ENCODE measurements at regions not wholly inside any gene's neighbourhood (a gene's known extent, or its start where the extent isn't known, plus 50 kb on each side); places are given as distances from the start of the nearest gene placed in this dataset.

DNA sequence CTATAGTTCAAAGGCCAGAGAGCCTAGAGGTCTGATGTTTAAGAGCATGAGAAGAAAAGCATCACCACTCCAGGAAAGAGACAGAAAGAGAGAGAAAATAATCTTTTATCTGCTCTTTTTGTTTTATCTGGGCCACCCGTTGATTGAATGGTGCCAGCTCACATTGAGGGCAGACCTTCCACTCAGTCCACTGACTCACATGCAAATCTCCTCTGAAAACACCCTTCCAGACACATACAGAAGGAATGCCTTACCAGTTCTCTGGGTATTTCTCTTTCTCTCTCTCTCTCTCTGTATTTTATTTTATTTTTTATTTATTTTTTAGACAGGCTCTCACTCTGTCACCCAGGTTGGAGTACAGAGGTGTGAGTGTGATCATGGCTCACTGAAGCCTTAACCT is 252.5 kb downstream of the DTHD1 start:
- Histone ChIP-seq H3K9me3 (ENCODE audit: low read depth) (no peaks in the 10 kb centered on the region), H3K27me3 (no peaks in the 10 kb centered on the region), H3K27ac (no peak overlapping the region), H3K4me3 (no peak overlapping the region), H3K4me1 (ENCODE audit: low read depth) (no peaks in the 10 kb centered on the region), H3K36me3 (no peaks in the 10 kb centered on the region)
- DNase-seq (ENCODE audit: low read depth in 1 of 2, low spot score in 1 of 2) = no peak
- TF ChIP-seq, protein P1, sequence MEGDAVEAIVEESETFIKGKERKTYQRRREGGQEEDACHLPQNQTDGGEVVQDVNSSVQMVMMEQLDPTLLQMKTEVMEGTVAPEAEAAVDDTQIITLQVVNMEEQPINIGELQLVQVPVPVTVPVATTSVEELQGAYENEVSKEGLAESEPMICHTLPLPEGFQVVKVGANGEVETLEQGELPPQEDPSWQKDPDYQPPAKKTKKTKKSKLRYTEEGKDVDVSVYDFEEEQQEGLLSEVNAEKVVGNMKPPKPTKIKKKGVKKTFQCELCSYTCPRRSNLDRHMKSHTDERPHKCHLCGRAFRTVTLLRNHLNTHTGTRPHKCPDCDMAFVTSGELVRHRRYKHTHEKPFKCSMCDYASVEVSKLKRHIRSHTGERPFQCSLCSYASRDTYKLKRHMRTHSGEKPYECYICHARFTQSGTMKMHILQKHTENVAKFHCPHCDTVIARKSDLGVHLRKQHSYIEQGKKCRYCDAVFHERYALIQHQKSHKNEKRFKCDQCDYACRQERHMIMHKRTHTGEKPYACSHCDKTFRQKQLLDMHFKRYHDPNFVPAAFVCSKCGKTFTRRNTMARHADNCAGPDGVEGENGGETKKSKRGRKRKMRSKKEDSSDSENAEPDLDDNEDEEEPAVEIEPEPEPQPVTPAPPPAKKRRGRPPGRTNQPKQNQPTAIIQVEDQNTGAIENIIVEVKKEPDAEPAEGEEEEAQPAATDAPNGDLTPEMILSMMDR (IDR thresholded peaks at IDR 0.05; ENCODE audit: low read depth, low read length) = no peak

DNA sequence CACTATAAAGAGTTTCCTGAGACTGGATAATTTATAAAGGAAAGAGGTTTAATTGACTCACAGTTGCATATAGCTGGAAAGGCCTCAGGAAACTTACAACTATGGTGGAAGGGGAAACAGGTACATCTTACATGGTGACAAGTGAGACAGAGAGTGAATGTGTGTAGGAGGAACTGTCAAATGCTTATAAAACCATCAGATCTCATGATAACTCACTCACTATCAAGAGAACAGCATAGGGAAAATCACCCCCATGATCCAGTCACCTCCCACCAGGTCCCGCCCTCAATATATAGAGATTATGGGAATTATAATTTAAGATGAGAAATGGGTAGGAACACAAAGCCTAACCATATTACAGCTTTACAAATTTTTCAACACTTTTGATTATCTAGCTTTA is 266.0 kb downstream of the DTHD1 start:
- Histone ChIP-seq H3K9me3 (ENCODE audit: low read depth) (no peaks in the 10 kb centered on the region), H3K4me1 (ENCODE audit: low read depth) (no peaks in the 10 kb centered on the region), H3K4me3 (no peak overlapping the region), H3K27ac (no peak overlapping the region), H3K36me3 (no peaks in the 10 kb centered on the region), H3K27me3 (no peaks in the 10 kb centered on the region)
- DNase-seq (ENCODE audit: low read depth in 1 of 2, low spot score in 1 of 2) = no peak
- TF ChIP-seq, protein P1 (IDR thresholded peaks at IDR 0.05; ENCODE audit: low read depth, low read length) = no peak

DNA sequence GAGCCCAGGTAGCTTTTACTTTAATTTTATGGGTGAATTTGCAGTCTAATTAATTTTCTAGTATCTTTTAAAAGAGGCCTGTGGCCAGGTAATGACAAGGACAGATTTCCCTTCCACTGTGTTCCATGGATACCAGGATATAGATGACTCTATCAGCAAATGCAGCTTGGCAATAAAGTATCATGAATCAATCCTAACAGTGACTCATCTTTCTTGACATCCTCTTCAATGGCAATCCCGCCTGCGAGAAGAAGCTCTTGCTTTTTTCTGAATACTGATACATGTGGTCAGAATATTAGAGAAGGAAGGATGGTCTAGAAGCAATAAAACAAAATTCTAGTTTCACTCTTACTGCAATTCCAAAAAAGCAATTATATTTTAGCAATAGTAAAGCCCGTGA is 267.8 kb downstream of the DTHD1 start:
- Histone ChIP-seq H3K27ac (no peak overlapping the region), H3K9me3 (ENCODE audit: low read depth) (no peaks in the 10 kb centered on the region), H3K4me3 (no peak overlapping the region), H3K27me3 (no peaks in the 10 kb centered on the region), H3K36me3 (no peaks in the 10 kb centered on the region), H3K4me1 (ENCODE audit: low read depth) (no peaks in the 10 kb centered on the region)
- TF ChIP-seq, protein P1 (IDR thresholded peaks at IDR 0.05; ENCODE audit: low read depth, low read length) = no peak
- no peak for DNase-seq (ENCODE audit: low read depth in 1 of 2, low spot score in 1 of 2)

DNA sequence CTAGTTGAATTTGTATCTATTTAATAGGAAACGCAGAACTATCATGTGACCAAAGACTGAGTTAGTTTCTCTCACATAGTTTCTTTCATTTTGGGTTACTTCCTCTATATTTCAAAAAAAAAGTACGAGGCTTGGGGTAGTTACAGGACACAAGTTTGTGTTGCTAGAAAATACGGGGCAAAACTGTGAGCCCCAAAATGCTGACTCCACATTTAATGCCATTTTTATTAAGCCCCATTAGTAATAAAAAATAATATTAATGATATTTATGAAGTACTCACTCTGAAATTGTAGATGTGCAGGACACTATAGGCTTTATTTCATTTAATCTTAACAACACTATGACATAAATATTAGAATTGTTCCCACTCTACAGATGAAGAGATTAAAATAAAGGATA is 268.6 kb downstream of the DTHD1 start:
- Histone ChIP-seq H3K4me1 (ENCODE audit: low read depth) (no peaks in the 10 kb centered on the region), H3K27me3 (no peaks in the 10 kb centered on the region), H3K9me3 (ENCODE audit: low read depth) (no peaks in the 10 kb centered on the region), H3K4me3 (no peak overlapping the region), H3K27ac (no peak overlapping the region), H3K36me3 (no peaks in the 10 kb centered on the region)
- TF ChIP-seq, protein P1 (IDR thresholded peaks at IDR 0.05; ENCODE audit: low read depth, low read length) = no peak
- DNase-seq (ENCODE audit: low read depth in 1 of 2, low spot score in 1 of 2) = no peak

DNA sequence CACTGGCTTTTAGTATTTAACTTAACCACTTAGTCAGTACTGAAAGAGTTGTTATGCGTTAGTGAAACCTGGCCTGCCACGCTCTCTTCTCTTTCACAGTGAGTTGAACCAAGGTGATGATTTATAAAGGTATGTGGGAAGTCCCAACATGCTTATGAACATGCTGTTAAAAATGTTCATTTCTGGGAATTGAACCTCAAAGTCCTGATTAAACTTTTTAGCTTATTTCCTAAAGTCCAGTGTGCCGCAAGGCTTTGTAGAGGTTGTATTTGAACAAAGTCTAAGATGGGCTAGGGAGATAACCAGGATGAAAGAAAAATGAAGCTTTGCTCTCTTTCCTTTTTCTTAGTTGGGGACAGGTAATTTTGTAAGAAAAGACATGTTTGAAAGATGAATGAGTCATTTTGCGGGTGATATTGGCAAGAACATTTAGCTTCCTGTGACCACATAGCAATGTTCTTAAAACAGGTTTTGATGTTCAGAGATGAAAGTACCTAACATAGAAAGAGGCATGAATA is 270.3 kb downstream of the DTHD1 start:
- no peaks in the 10 kb centered on the region for H3K27me3 ChIP-seq
- no peak for DNase-seq (ENCODE audit: low read depth in 1 of 2, low spot score in 1 of 2)
- no peaks in the 10 kb centered on the region for H3K9me3 ChIP-seq (ENCODE audit: low read depth)
- TF ChIP-seq, protein P1 (IDR thresholded peaks at IDR 0.05; ENCODE audit: low read depth, low read length) = no peak
- H3K36me3 ChIP-seq = no peaks in the 10 kb centered on the region
- H3K27ac ChIP-seq = no peak overlapping the region
- H3K4me3 ChIP-seq = no peak overlapping the region
- H3K4me1 ChIP-seq (ENCODE audit: low read depth) = no peaks in the 10 kb centered on the region

DNA sequence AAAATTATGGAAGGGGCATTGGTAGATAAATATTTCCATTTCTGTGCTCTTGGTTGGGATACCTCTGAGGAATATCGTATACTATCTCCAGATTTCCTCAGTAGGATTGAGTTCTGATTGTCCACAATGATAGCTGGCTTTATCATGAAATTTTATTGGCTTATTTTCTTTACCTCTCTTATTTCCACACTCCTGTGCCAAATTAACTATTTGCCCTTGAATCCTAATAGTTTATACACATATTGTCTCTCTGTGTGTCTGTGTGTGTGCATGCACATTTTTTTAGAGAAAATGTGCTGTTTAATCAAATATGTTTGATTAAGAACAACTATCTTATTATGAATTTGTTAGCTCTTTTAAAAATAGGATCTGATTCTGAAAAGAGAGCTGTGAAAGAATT is 271.6 kb downstream of the DTHD1 start:
- TF ChIP-seq, protein P1 (IDR thresholded peaks at IDR 0.05; ENCODE audit: low read depth, low read length) = no peak

More for the DNA sequence above, 271.6 kb downstream of the DTHD1 start:
- H3K27me3 ChIP-seq = no peaks in the 10 kb centered on the region
- H3K9me3 ChIP-seq (ENCODE audit: low read depth) = no peaks in the 10 kb centered on the region
- H3K4me1 ChIP-seq (ENCODE audit: low read depth) = no peaks in the 10 kb centered on the region
- no peak overlapping the region for H3K4me3 ChIP-seq
- no peak for DNase-seq (ENCODE audit: low read depth in 1 of 2, low spot score in 1 of 2)
- no peaks in the 10 kb centered on the region for H3K36me3 ChIP-seq
- no peak overlapping the region for H3K27ac ChIP-seq
